Neural cell (in vitro differentiated cells): ENCODE measurements at regions not wholly inside any gene's neighbourhood (a gene's known extent, or its start where the extent isn't known, plus 50 kb on each side); places are given as distances from the start of the nearest gene placed in this dataset.

Experiments used
- H2AFZ ChIP-seq: fragments of 200-600, 300-800 bp; sonication (generic), shearing (Covaris generic); 2 replicates; pipeline ENCODE4 v1.6.0; 2014; ENCODE audit warnings: low read depth, mild to moderate bottlenecking, antibody characterized with exemption, low read length, moderate library complexity
- H3F3A ChIP-seq: fragments of 200-600 bp; shearing (Covaris generic); 2 replicates; pipeline ENCODE4 v1.6.1; 2016; ENCODE audit warnings: mild to moderate bottlenecking, moderate library complexity, mixed read lengths, antibody characterized with exemption, low read length; ENCODE audit not compliant: insufficient read depth, poor library complexity, severe bottlenecking
- H3K27ac ChIP-seq: fragments of 200-600, 300-800 bp; sonication (generic), shearing (Covaris generic); 2 replicates; pipeline ENCODE4 v1.5.1; 2014; ENCODE audit warnings: mild to moderate bottlenecking, low read length, moderate library complexity
- H3K27me3 ChIP-seq: fragments of 300-800, 200-600 bp; sonication (generic), shearing (Covaris generic); 2 replicates; pipeline ENCODE4 v1.6.0; 2014; ENCODE audit warnings: mild to moderate bottlenecking, low read depth, low read length, moderate library complexity; ENCODE audit not compliant: insufficient read depth
- H3K36me3 ChIP-seq: fragments of 300-800, 200-600 bp; sonication (generic), shearing (Covaris generic); 2 replicates; pipeline ENCODE4 v1.5.1; 2014; ENCODE audit warnings: mild to moderate bottlenecking, antibody characterized with exemption, low read length, moderate library complexity; ENCODE audit not compliant: insufficient read depth
- H3K4me2 ChIP-seq: fragments of 300-800, 200-600 bp; sonication (generic), shearing (Covaris generic); 2 replicates; pipeline ENCODE4 v1.6.0; 2014; ENCODE audit warnings: mild to moderate bottlenecking, low read length
- H3K4me3 ChIP-seq: fragments of 300-800, 200-600 bp; sonication (generic), shearing (Covaris generic); 2 replicates; pipeline ENCODE4 v1.5.1; 2014; ENCODE audit warnings: mild to moderate bottlenecking, low read length, moderate library complexity
- H3K79me2 ChIP-seq: fragments of 200-600 bp; shearing (Covaris generic); replicated peaks from 2 replicates; pipeline ENCODE4 v1.6.0; 2014; ENCODE audit warnings: mild to moderate bottlenecking, low read length, moderate library complexity; ENCODE audit not compliant: insufficient read depth
- H3K9ac ChIP-seq: fragments of 300-800, 200-600 bp; sonication (generic), shearing (Covaris generic); 2 replicates; pipeline ENCODE4 v1.6.1; 2016; ENCODE audit warnings: mild to moderate bottlenecking, low read length, mixed read lengths
- H3K9me2 ChIP-seq: fragments of 200-600 bp; shearing (Covaris generic); 2 replicates; pipeline ENCODE4 v1.6.1; 2016; ENCODE audit warnings: mild to moderate bottlenecking, low read length, mixed read lengths; ENCODE audit not compliant: insufficient read depth
- H3K9me3 ChIP-seq: fragments of 200-600, 300-800 bp; sonication (generic), shearing (Covaris generic); 2 replicates; pipeline ENCODE4 v1.6.1; 2016; ENCODE audit warnings: mild to moderate bottlenecking, mixed run types, low read length, moderate library complexity, mixed read lengths
- H4K20me1 ChIP-seq: fragments of 200-600 bp; shearing (Covaris generic); 2 replicates; pipeline ENCODE4 v1.6.1; 2016; ENCODE audit warnings: mild to moderate bottlenecking, mixed run types; ENCODE audit not compliant: insufficient read depth
- EP300 ChIP-seq: fragments of 450-650 bp; conservative IDR thresholded peaks from 2 replicates; pipeline ENCODE4 v1.6.1; 2014; ENCODE audit warnings: antibody characterized with exemption, mild to moderate bottlenecking, moderate library complexity; ENCODE audit not compliant: poor library complexity, severe bottlenecking
- EZH2 ChIP-seq: fragments of 200-600, 300-800 bp; shearing (Covaris generic), sonication (generic); IDR thresholded peaks from 2 replicates; pipeline ENCODE4 v1.6.1; 2014; ENCODE audit warnings: antibody characterized with exemption, low read length, borderline replicate concordance, mild to moderate bottlenecking; ENCODE audit not compliant: insufficient read depth, poor library complexity, severe bottlenecking
- MXI1 ChIP-seq: fragments of 450-650 bp; conservative IDR thresholded peaks from 2 replicates; pipeline ENCODE4 v1.6.1; 2014; ENCODE audit warnings: antibody characterized with exemption, mild to moderate bottlenecking; ENCODE audit not compliant: poor library complexity, severe bottlenecking
- POLR2AphosphoS5 ChIP-seq: IDR thresholded peaks from 2 replicates; pipeline ENCODE4 v1.6.1; 2012
- RAD21 ChIP-seq: fragments of 450-650 bp; conservative IDR thresholded peaks from 2 replicates; pipeline ENCODE4 v1.6.1; 2014; ENCODE audit warnings: antibody characterized with exemption, mild to moderate bottlenecking, moderate library complexity
- SMC3 ChIP-seq: fragments of 450-650 bp; conservative IDR thresholded peaks from 2 replicates; pipeline ENCODE4 v1.6.1; 2014; ENCODE audit warnings: antibody characterized with exemption, mild to moderate bottlenecking, moderate library complexity; ENCODE audit not compliant: poor library complexity
- TAF1 ChIP-seq: IDR thresholded peaks from 2 replicates; pipeline ENCODE4 v1.6.1; 2012; ENCODE audit warnings: low read depth
- TF ChIP-seq, protein P1 (sequence below): fragments of 450-650 bp; IDR thresholded peaks from 2 replicates; pipeline ENCODE4 v1.5.1; 2014; ENCODE audit warnings: antibody characterized with exemption, mild to moderate bottlenecking, moderate library complexity; ENCODE audit not compliant: poor library complexity, severe bottlenecking
- TF ChIP-seq, protein P2 (sequence below): IDR thresholded peaks from 2 replicates; pipeline ENCODE4 v1.6.1; 2012; ENCODE audit warnings: borderline replicate concordance

DNA sequence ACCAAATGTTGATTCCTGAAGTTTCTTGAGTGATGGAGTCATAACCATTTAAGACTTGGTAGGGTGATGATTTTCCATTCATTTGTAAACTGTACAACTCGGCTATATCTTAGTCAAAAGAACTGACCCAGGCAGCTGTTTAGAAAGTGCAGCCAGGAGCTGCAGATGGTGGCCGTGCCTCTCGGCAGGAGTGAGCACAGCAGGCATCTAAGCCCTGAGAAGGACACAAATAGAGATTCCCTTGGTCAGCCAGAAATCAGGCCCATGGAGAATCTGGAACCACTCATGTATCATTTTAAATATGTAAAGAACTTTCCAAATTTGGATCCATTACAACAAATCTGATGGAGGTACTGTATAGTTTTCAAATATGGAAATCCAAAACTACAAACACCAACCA lies 177.0 kb upstream of the AKR1E2 start:
- peaks cover 6% of the 10 kb centered on the region for H3F3A ChIP-seq
- no peaks in the 10 kb centered on the region for H4K20me1 ChIP-seq
- no peak overlapping the region for H3K4me2 ChIP-seq
- TF ChIP-seq MXI1 = no peak
- TF ChIP-seq, protein P1, sequence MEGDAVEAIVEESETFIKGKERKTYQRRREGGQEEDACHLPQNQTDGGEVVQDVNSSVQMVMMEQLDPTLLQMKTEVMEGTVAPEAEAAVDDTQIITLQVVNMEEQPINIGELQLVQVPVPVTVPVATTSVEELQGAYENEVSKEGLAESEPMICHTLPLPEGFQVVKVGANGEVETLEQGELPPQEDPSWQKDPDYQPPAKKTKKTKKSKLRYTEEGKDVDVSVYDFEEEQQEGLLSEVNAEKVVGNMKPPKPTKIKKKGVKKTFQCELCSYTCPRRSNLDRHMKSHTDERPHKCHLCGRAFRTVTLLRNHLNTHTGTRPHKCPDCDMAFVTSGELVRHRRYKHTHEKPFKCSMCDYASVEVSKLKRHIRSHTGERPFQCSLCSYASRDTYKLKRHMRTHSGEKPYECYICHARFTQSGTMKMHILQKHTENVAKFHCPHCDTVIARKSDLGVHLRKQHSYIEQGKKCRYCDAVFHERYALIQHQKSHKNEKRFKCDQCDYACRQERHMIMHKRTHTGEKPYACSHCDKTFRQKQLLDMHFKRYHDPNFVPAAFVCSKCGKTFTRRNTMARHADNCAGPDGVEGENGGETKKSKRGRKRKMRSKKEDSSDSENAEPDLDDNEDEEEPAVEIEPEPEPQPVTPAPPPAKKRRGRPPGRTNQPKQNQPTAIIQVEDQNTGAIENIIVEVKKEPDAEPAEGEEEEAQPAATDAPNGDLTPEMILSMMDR = no peak
- no peak for TF ChIP-seq TAF1
- no peak for TF ChIP-seq EP300
- no peak for TF ChIP-seq SMC3
- TF ChIP-seq POLR2AphosphoS5 = no peak
- TF ChIP-seq EZH2 = no peak
- H3K9ac ChIP-seq = no peak overlapping the region
- H3K9me2 ChIP-seq = no peaks in the 10 kb centered on the region
- no peaks in the 10 kb centered on the region for H3K79me2 ChIP-seq
- peaks cover 4% of the 10 kb centered on the region for H3K27me3 ChIP-seq
- no peak overlapping the region for H3K27ac ChIP-seq
- no peak overlapping the region for H2AFZ ChIP-seq
- no peaks in the 10 kb centered on the region for H3K9me3 ChIP-seq
- no peak overlapping the region for H3K4me3 ChIP-seq
- H3K36me3 ChIP-seq = no peaks in the 10 kb centered on the region

DNA sequence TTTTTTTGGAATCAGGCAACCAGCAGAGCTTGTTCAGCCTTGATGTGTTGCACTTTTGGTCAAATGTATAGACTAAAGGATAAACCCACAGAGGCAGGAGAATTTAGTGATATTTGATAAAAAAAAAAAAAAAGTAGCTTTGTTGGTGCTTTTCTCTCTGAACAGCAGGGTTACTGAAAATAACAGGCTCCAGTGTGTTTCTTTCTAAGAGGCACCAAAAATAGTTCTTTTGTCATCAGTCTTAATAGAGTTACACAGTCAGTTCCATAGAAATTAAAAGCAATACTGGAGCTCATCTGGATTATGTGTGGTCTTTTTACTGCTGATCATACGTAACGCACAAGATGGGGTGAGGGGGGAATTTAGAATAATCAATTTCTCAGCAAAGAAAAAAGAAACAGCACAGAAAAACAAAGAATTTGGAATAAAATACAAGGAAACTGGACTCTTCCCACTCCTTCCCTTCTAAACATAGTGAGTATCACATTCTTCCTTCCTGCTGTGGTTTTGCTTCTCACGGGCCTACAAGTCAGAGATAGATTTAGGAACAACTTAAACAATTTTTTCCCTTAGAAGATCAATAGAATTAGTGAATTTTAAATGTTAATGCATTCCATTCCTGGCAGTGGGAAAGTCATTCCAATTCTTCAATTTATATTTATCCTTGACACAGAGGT lies 178.8 kb upstream of the AKR1E2 start:
- TF ChIP-seq RAD21 (no peak), MXI1 (no peak), SMC3 (no peak), TAF1 (no peak), POLR2AphosphoS5 (no peak)
- TF ChIP-seq, protein P2, sequence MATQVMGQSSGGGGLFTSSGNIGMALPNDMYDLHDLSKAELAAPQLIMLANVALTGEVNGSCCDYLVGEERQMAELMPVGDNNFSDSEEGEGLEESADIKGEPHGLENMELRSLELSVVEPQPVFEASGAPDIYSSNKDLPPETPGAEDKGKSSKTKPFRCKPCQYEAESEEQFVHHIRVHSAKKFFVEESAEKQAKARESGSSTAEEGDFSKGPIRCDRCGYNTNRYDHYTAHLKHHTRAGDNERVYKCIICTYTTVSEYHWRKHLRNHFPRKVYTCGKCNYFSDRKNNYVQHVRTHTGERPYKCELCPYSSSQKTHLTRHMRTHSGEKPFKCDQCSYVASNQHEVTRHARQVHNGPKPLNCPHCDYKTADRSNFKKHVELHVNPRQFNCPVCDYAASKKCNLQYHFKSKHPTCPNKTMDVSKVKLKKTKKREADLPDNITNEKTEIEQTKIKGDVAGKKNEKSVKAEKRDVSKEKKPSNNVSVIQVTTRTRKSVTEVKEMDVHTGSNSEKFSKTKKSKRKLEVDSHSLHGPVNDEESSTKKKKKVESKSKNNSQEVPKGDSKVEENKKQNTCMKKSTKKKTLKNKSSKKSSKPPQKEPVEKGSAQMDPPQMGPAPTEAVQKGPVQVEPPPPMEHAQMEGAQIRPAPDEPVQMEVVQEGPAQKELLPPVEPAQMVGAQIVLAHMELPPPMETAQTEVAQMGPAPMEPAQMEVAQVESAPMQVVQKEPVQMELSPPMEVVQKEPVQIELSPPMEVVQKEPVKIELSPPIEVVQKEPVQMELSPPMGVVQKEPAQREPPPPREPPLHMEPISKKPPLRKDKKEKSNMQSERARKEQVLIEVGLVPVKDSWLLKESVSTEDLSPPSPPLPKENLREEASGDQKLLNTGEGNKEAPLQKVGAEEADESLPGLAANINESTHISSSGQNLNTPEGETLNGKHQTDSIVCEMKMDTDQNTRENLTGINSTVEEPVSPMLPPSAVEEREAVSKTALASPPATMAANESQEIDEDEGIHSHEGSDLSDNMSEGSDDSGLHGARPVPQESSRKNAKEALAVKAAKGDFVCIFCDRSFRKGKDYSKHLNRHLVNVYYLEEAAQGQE = no peak
- Histone ChIP-seq H3K9me3 (no peaks in the 10 kb centered on the region), H3K4me3 (no peak overlapping the region), H4K20me1 (no peaks in the 10 kb centered on the region), H3F3A (peaks cover 6% of the 10 kb centered on the region), H3K36me3 (no peaks in the 10 kb centered on the region), H3K9ac (no peak overlapping the region), H2AFZ (no peak overlapping the region), H3K27me3 (peaks cover 4% of the 10 kb centered on the region), H3K9me2 (no peaks in the 10 kb centered on the region), H3K27ac (no peak overlapping the region), H3K79me2 (no peaks in the 10 kb centered on the region), H3K4me2 (no peak overlapping the region)
